GM12872 (cell line): ENCODE measurements at regions not wholly inside any gene's neighbourhood (a gene's known extent, or its start where the extent isn't known, plus 50 kb on each side); places are given as distances from the start of the nearest gene placed in this dataset.

Experiments used
- CTCF ChIP-seq: IDR thresholded peaks from 3 replicates; pipeline ENCODE4 v1.5.1; 2011; ENCODE audit warnings: low read depth, mild to moderate bottlenecking, low read length, moderate library complexity; ENCODE audit not compliant: insufficient read depth

- TF ChIP-seq CTCF: no peak
Observed at GRCh38 chr13:33994198-33994597, 176.2 kb downstream of the RFC3 start.

GRCh38 chr13:33994826-33995502, 177.0 kb downstream of the RFC3 start:
- TF ChIP-seq CTCF: no peak

GRCh38 chr13:33996636-33997035, 178.7 kb downstream of the RFC3 start:
- TF ChIP-seq CTCF: no peak

GRCh38 chr13:33997574-33997973, 179.6 kb downstream of the RFC3 start:
- no peak for TF ChIP-seq CTCF

- no peak for TF ChIP-seq CTCF
Observed at GRCh38 chr13:33999811-34000605, 182.1 kb downstream of the RFC3 start.

- TF ChIP-seq CTCF: no peak
Observed at GRCh38 chr13:34000955-34001354, 183.0 kb downstream of the RFC3 start.

GRCh38 chr13:34001389-34001788, 183.4 kb downstream of the RFC3 start:
- TF ChIP-seq CTCF: no peak
